Ureter (tissue), 1 donor: ENCODE measurements at regions not wholly inside any gene's neighbourhood (a gene's known extent, or its start where the extent isn't known, plus 50 kb on each side); places are given as distances from the start of the nearest gene placed in this dataset.

Source experiments
- DNase-seq: peaks from one replicate; pipeline ENCODE4 v3.0.0-alpha.2; 2020; ENCODE audit warnings: low spot score
- donor health status: DM: yes; HTN: yes; CAD: no.

- no peak for DNase-seq
Observed at GRCh38 chr2:211228559-211228958, 672.2 kb downstream of the CPS1 start.

GRCh38 chr2:211237586-211238275 is 681.3 kb downstream of the CPS1 start:
- DNase-seq: no peak

- no peak for DNase-seq
Observed at GRCh38 chr2:211241891-211242290, 685.5 kb downstream of the CPS1 start.

GRCh38 chr2:211247751-211248150 is 691.4 kb downstream of the CPS1 start:
- DNase-seq: no peak

- no peak for DNase-seq
Observed at GRCh38 chr2:211248841-211249240, 692.4 kb downstream of the CPS1 start.

GRCh38 chr2:211251016-211251415 is 694.6 kb downstream of the CPS1 start:
- DNase-seq: no peak

- no peak for DNase-seq
Observed at GRCh38 chr2:211258646-211259335, 702.4 kb downstream of the CPS1 start.

GRCh38 chr2:211259831-211260476 is 703.6 kb downstream of the CPS1 start:
- no peak for DNase-seq

GRCh38 chr2:211270257-211270656 is 713.9 kb downstream of the CPS1 start:
- no peak for DNase-seq

GRCh38 chr2:211281430-211282073 is 725.2 kb downstream of the CPS1 start:
- DNase-seq: no peak

- no peak for DNase-seq
Observed at GRCh38 chr2:211302676-211303075, 746.3 kb downstream of the CPS1 start.

- DNase-seq: no peak
Observed at GRCh38 chr2:211306929-211307328, 750.5 kb downstream of the CPS1 start.
